ENCODE measurements at regions not wholly inside any gene's neighbourhood (a gene's known extent, or its start where the extent isn't known, plus 50 kb on each side); places are given as distances from the start of the nearest gene placed in this dataset.

GRCh38 chr14:22699801-22700564 is 55.8 kb upstream of the OR6J1 start:
- peak; percentile 63 for DNase-seq (ENCODE audit: low read depth, low spot score)

GRCh38 chr14:22713631-22713950 is 52.9 kb upstream of the OXA1L start:
- DNase-seq (ENCODE audit: low read depth, low spot score) = no peak

- no peak for DNase-seq (ENCODE audit: low read depth, low spot score)
Measured at GRCh38 chr14:22715186-22715812, 51.2 kb upstream of the OXA1L start.

GRCh38 chr14:22715890-22716289 is 50.6 kb upstream of the OXA1L start:
- DNase-seq (ENCODE audit: low read depth, low spot score) = no peak
